Keratinocyte (primary cell): ENCODE measurements at regions not wholly inside any gene's neighbourhood (a gene's known extent, or its start where the extent isn't known, plus 50 kb on each side); places are given as distances from the start of the nearest gene placed in this dataset.

ENCODE experiments used
- DNase-seq: peaks from one replicate; pipeline ENCODE4 v3.0.0-alpha.2; 2011; ENCODE audit warnings: low read depth, missing footprints, low spot score
- FAIRE-seq: peaks from 2 replicates; lab custom pipeline; 2011; peaks lifted over from hg19 to GRCh38; lab: Jason Lieb, UNC
- H2AFZ ChIP-seq: 2 replicates; pipeline ENCODE4 v1.6.0; 2012; ENCODE audit warnings: low read length, control low read depth, inconsistent platforms; ENCODE audit not compliant: control insufficient read depth
- H3K27ac ChIP-seq: 2 replicates; pipeline ENCODE4 v1.5.1; 2011; ENCODE audit warnings: low read length; ENCODE audit not compliant: control insufficient read depth, insufficient read depth
- H3K27me3 ChIP-seq: 3 replicates; pipeline ENCODE4 v1.6.0; 2011; ENCODE audit warnings: low read length; ENCODE audit not compliant: control insufficient read depth, insufficient read depth; ENCODE audit errors: extremely low read depth
- H3K36me3 ChIP-seq, 2 experiments: 2 replicates in 1 of 2; 3 replicates in 1 of 2; pipeline ENCODE4 v1.5.1; 2011; ENCODE audit warnings: low read length in 2 of 2, mild to moderate bottlenecking in 1 of 2; ENCODE audit not compliant: control insufficient read depth in 2 of 2, insufficient read depth in 2 of 2; ENCODE audit errors: extremely low read depth in 1 of 2
- H3K4me1 ChIP-seq: 3 replicates; pipeline ENCODE4 v1.5.1; 2011; ENCODE audit warnings: low read length; ENCODE audit not compliant: control insufficient read depth, insufficient read depth; ENCODE audit errors: extremely low read depth
- H3K4me2 ChIP-seq: 3 replicates; pipeline ENCODE4 v1.6.0; 2011; ENCODE audit warnings: low read depth, low read length; ENCODE audit not compliant: control insufficient read depth, insufficient read depth; ENCODE audit errors: extremely low read depth
- H3K4me3 ChIP-seq, 3 experiments: fragments of 200-600 bp in 1 of 3; sonication (generic) in 1 of 3; 2 replicates in 2 of 3; 3 replicates in 1 of 3; pipeline ENCODE4 v1.5.1; 2011 to 2016; ENCODE audit warnings: low read length in 3 of 3, mild to moderate bottlenecking in 3 of 3, control low read depth in 2 of 3, inconsistent platforms in 1 of 3, low read depth in 1 of 3, mixed read lengths in 1 of 3, mixed run types in 1 of 3, moderate library complexity in 1 of 3; ENCODE audit not compliant: control insufficient read depth in 2 of 3, insufficient read depth in 2 of 3; ENCODE audit errors: extremely low read depth in 1 of 3
- H3K79me2 ChIP-seq: 2 replicates; pipeline ENCODE4 v1.6.0; 2012; ENCODE audit warnings: low read length; ENCODE audit not compliant: control insufficient read depth, insufficient read depth
- H3K9ac ChIP-seq: 3 replicates; pipeline ENCODE4 v1.6.0; 2011; ENCODE audit warnings: low read length; ENCODE audit not compliant: control insufficient read depth, insufficient read depth; ENCODE audit errors: extremely low read depth
- H3K9me1 ChIP-seq: 3 replicates; pipeline ENCODE4 v1.6.0; 2011; ENCODE audit warnings: low read length; ENCODE audit not compliant: control insufficient read depth, insufficient read depth; ENCODE audit errors: extremely low read depth
- H3K9me3 ChIP-seq: 2 replicates; pipeline ENCODE4 v1.5.1; 2012; ENCODE audit warnings: low read depth, low read length; ENCODE audit not compliant: control insufficient read depth
- H4K20me1 ChIP-seq: 3 replicates; pipeline ENCODE4 v1.6.0; 2011; ENCODE audit warnings: low read length; ENCODE audit not compliant: control insufficient read depth, insufficient read depth; ENCODE audit errors: extremely low read depth
- CTCF ChIP-seq, 3 experiments: IDR thresholded peaks in 1 of 3; conservative IDR thresholded peaks in 1 of 3; optimal IDR thresholded peaks in 1 of 3; 2 replicates in 2 of 3; 3 replicates in 1 of 3; pipeline versions ENCODE3 to v1.5.1; 2011; ENCODE audit warnings: low read length in 3 of 3, mild to moderate bottlenecking in 3 of 3, moderate library complexity in 2 of 3, control low read depth in 1 of 3, inconsistent platforms in 1 of 3; ENCODE audit not compliant: insufficient read depth in 2 of 3; ENCODE audit errors: extremely low read depth in 1 of 3
- EZH2 ChIP-seq: IDR thresholded peaks from one replicate; pipeline ENCODE4 v1.6.1; 2012; ENCODE audit warnings: inconsistent platforms, mild to moderate bottlenecking, low read length, moderate library complexity
- dilution Hi-C: fragments of 300-500 bp; cut with MboI; formaldehyde crosslinking; loops from one replicate; pipeline ENCODE4 v1.7.0; 2020; ENCODE audit warnings: low sequenced_read_pairs; ENCODE audit not compliant: extremely low pct_ligation_motif_present

DNA sequence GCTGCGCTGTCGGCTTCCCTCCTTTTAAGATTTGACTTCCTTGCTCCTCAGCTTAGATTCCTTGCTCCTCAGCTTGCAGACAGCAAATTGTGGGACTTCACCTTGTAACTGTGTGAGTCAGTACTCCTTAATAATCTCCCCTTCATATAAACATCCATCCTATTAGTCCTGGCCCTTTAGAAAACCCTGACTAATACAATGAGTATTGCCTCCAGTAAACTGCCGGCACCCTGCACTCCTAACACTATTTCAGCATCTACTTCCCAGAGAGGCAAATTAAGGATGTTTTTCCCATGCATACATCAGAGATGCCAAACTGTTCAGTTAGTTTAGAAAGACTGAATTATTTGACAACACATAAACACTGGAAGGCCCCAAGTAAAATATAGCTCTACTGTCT lies 611.3 kb upstream of the TMEM132C start:
- no peak for FAIRE-seq
- TF ChIP-seq CTCF (optimal IDR thresholded peaks at IDR 0.05 in 1 of 3, IDR thresholded peaks at IDR 0.05 in 1 of 3, conservative IDR thresholded peaks at IDR 0.05 in 1 of 3; ENCODE audit: extremely low read depth in 1 of 3, insufficient read depth in 2 of 3, low read length in 3 of 3), result no peak
- no peak for TF ChIP-seq EZH2
- H3K4me3 ChIP-seq, result no peak overlapping the region
- no peaks in the 10 kb centered on the region for H3K4me1 ChIP-seq
- no peaks in the 10 kb centered on the region for H3K79me2 ChIP-seq
- no peak overlapping the region for H3K9ac ChIP-seq
- H3K9me1 ChIP-seq, result no peaks in the 10 kb centered on the region
- no peaks in the 10 kb centered on the region for H3K27me3 ChIP-seq
- DNase-seq, result no peak
- H3K27ac ChIP-seq, result no peak overlapping the region
- no peak overlapping the region for H3K4me2 ChIP-seq
- peaks cover 2% of the 10 kb centered on the region for H3K9me3 ChIP-seq
- dilution Hi-C loops, result no loop called here
- no peak overlapping the region for H2AFZ ChIP-seq
- H3K36me3 ChIP-seq, result no peaks in the 10 kb centered on the region
- no peaks in the 10 kb centered on the region for H4K20me1 ChIP-seq

DNA sequence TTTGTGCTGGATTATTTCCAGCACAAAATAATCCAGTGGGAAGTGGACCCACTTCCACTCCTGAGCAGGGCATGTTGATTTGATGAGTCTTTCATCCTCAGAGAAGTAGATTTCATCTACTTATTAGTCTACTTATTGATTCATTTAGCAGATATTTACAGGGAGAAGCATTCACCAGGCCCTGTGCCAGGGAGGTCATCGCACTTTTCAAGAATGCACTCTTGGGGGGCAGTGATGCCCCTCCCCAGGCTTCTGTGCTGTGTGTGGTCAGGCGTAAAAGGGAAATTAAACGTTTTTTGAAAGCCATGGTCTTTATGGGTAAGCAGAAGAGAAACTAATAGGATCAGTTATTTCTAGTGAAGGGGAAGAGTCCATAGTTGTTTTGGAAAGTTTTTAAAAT lies 610.7 kb upstream of the TMEM132C start:
- dilution Hi-C loops, result no loop called here
- Histone ChIP-seq H3K36me3 (no peaks in the 10 kb centered on the region), H3K27ac (no peak overlapping the region), H3K9ac (no peak overlapping the region), H3K79me2 (no peaks in the 10 kb centered on the region), H2AFZ (no peak overlapping the region), H3K9me1 (no peaks in the 10 kb centered on the region), H3K4me2 (no peak overlapping the region), H3K4me1 (no peaks in the 10 kb centered on the region), H3K27me3 (no peaks in the 10 kb centered on the region), H4K20me1 (no peaks in the 10 kb centered on the region), H3K4me3 (no peak overlapping the region), H3K9me3 (peaks cover 2% of the 10 kb centered on the region)
- FAIRE-seq, result no peak
- TF ChIP-seq CTCF (optimal IDR thresholded peaks at IDR 0.05 in 1 of 3, IDR thresholded peaks at IDR 0.05 in 1 of 3, conservative IDR thresholded peaks at IDR 0.05 in 1 of 3; ENCODE audit: extremely low read depth in 1 of 3, insufficient read depth in 2 of 3, low read length in 3 of 3) (no peak), EZH2 (no peak)
- DNase-seq, result no peak
